ENCODE measurements at regions not wholly inside any gene's neighbourhood (a gene's known extent, or its start where the extent isn't known, plus 50 kb on each side); places are given as distances from the start of the nearest gene placed in this dataset.

GRCh38 chr17:79434215-79434614 lies 176.6 kb downstream of the RBFOX3 start:
- Histone ChIP-seq H4K5ac (ENCODE audit: insufficient read length, low read depth, low read length) (no peak overlapping the region), H3K9me3 (ENCODE audit: control insufficient read depth, low read depth, low read length) (no peaks in the 10 kb centered on the region), H2BK20ac (ENCODE audit: low read depth, low read length, poor library complexity, severe bottlenecking) (no peak overlapping the region), H2BK12ac (ENCODE audit: insufficient read length, low read depth, low read length) (no peak overlapping the region), H3K27ac (ENCODE audit: insufficient read length, low read depth, low read length) (no peak overlapping the region), H3K23ac (ENCODE audit: insufficient read length, low read depth, low read length) (no peak overlapping the region), H4K8ac (replicated peaks; ENCODE audit: insufficient read length, low read depth, low read length) (no peak overlapping the region), H3K79me1 (ENCODE audit: insufficient read depth, low read depth, low read length, poor library complexity, severe bottlenecking) (no peaks in the 10 kb centered on the region), H3K14ac (ENCODE audit: insufficient read depth, low read length) (no peak overlapping the region), H4K91ac (ENCODE audit: insufficient read length, low read depth, low read length) (no peak overlapping the region), H3K56ac (ENCODE audit: insufficient read length, low read depth, low read length) (no peak overlapping the region), H3K23me2 (ENCODE audit: insufficient read length, low read depth, low read length, poor library complexity, severe bottlenecking) (no peaks in the 10 kb centered on the region), H3K27me3 (ENCODE audit: insufficient read depth, low read length) (no peaks in the 10 kb centered on the region), H3K4me1 (ENCODE audit: insufficient read depth, low read length) (no peaks in the 10 kb centered on the region), H3K4me2 (ENCODE audit: insufficient read depth, insufficient read length, low read length) (no peak overlapping the region), H2BK15ac (ENCODE audit: low read depth, low read length) (no peak overlapping the region), H3K4ac (ENCODE audit: low read depth, low read length) (no peak overlapping the region), H3K9ac (ENCODE audit: extremely low read depth, insufficient read length, low read length) (no peak overlapping the region), H4K20me1 (ENCODE audit: control insufficient read depth, insufficient read depth, insufficient read length) (no peaks in the 10 kb centered on the region), H3K79me2 (ENCODE audit: insufficient read depth, low read length) (no peaks in the 10 kb centered on the region), H3T11ph (ENCODE audit: low read length) (no peak overlapping the region), H2AK5ac (ENCODE audit: insufficient read length, low read length) (no peak overlapping the region), H2BK120ac (ENCODE audit: low read depth, low read length, poor library complexity, severe bottlenecking) (no peak overlapping the region), H2AFZ (ENCODE audit: low read length) (no peak overlapping the region), H2BK5ac (ENCODE audit: insufficient read length, low read length) (no peak overlapping the region), H3K18ac (ENCODE audit: insufficient read length, low read depth, low read length) (no peak overlapping the region)
- Mint-ChIP-seq H3K27me3 (ENCODE audit: low read depth) (peaks cover 22% of the 10 kb centered on the region; the same call in 1 of the 2 replicates), H3K4me3 (no peak overlapping the region), H3K36me3 (ENCODE audit: insufficient read depth in 1 of 3, low read depth in 3 of 3) (no peaks in the 10 kb centered on the region), H3K27ac (no peak overlapping the region), H3K4me1 (peaks cover 0 to 3% of the 10 kb centered on the region in 2 experiments; a peak in 1 of 4 replicates), H3K9me3 (peaks cover 4% of the 10 kb centered on the region in 2 experiments; a peak in 2 of 5 replicates)
- WGBS (ENCODE audit: extremely low coverage, insufficient read length, low lambda C conversion rate): no CpG with 5 or more reads among the region's 4 CpGs
- TF ChIP-seq CTCF (conservative IDR thresholded peaks at IDR 0.05): no peak
- DNase-seq: no peak

Measured in H9 (cell line).